ENCODE measurements at regions not wholly inside any gene's neighbourhood (a gene's known extent, or its start where the extent isn't known, plus 50 kb on each side); places are given as distances from the start of the nearest gene placed in this dataset.

DNA sequence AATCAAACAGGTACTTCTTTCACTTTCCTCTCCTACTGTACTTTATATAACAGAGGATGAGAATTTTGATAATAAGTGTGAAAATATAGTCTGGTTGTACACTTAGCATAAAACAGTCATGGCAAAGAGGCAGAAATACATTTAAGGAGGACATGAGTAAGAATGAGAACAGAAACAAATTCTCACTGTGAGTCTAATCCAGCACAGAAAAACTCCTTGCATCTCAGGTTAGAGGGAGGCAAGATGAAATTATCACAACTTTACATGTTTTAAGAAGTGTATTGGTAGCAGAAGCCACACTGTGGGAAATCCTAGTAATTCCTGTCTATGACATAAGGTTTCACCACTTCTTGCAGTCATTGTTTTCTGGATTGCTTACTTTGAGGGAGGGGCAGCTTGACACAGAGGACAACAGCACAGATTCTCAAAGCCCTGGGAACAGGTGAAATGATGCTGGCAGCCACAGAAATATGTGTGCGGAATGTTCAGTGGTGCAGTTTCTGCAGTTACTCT is 733.6 kb upstream of the GBE1 start:
- H4K20me1 ChIP-seq (replicated peaks; ENCODE audit: insufficient read depth), result no peaks in the 10 kb centered on the region
- no peaks in the 10 kb centered on the region for H3K4me1 Mint-ChIP-seq
- no peak for TF ChIP-seq NANOG (IDR thresholded peaks at IDR 0.05; ENCODE audit: borderline replicate concordance)
- TF ChIP-seq, protein P1, sequence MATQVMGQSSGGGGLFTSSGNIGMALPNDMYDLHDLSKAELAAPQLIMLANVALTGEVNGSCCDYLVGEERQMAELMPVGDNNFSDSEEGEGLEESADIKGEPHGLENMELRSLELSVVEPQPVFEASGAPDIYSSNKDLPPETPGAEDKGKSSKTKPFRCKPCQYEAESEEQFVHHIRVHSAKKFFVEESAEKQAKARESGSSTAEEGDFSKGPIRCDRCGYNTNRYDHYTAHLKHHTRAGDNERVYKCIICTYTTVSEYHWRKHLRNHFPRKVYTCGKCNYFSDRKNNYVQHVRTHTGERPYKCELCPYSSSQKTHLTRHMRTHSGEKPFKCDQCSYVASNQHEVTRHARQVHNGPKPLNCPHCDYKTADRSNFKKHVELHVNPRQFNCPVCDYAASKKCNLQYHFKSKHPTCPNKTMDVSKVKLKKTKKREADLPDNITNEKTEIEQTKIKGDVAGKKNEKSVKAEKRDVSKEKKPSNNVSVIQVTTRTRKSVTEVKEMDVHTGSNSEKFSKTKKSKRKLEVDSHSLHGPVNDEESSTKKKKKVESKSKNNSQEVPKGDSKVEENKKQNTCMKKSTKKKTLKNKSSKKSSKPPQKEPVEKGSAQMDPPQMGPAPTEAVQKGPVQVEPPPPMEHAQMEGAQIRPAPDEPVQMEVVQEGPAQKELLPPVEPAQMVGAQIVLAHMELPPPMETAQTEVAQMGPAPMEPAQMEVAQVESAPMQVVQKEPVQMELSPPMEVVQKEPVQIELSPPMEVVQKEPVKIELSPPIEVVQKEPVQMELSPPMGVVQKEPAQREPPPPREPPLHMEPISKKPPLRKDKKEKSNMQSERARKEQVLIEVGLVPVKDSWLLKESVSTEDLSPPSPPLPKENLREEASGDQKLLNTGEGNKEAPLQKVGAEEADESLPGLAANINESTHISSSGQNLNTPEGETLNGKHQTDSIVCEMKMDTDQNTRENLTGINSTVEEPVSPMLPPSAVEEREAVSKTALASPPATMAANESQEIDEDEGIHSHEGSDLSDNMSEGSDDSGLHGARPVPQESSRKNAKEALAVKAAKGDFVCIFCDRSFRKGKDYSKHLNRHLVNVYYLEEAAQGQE (IDR thresholded peaks at IDR 0.05; ENCODE audit: unreplicated experiment), result no peak
- TF ChIP-seq JUNB (IDR thresholded peaks at IDR 0.05; ENCODE audit: unreplicated experiment), result no peak
- TF ChIP-seq ZNF331 (CRISPR knock-in tag; IDR thresholded peaks at IDR 0.05; ENCODE audit: low read depth), result no peak
- no peak for TF ChIP-seq CREB1 (CRISPR knock-in tag; IDR thresholded peaks at IDR 0.05; ENCODE audit: low read depth)
- TF ChIP-seq, protein P2, sequence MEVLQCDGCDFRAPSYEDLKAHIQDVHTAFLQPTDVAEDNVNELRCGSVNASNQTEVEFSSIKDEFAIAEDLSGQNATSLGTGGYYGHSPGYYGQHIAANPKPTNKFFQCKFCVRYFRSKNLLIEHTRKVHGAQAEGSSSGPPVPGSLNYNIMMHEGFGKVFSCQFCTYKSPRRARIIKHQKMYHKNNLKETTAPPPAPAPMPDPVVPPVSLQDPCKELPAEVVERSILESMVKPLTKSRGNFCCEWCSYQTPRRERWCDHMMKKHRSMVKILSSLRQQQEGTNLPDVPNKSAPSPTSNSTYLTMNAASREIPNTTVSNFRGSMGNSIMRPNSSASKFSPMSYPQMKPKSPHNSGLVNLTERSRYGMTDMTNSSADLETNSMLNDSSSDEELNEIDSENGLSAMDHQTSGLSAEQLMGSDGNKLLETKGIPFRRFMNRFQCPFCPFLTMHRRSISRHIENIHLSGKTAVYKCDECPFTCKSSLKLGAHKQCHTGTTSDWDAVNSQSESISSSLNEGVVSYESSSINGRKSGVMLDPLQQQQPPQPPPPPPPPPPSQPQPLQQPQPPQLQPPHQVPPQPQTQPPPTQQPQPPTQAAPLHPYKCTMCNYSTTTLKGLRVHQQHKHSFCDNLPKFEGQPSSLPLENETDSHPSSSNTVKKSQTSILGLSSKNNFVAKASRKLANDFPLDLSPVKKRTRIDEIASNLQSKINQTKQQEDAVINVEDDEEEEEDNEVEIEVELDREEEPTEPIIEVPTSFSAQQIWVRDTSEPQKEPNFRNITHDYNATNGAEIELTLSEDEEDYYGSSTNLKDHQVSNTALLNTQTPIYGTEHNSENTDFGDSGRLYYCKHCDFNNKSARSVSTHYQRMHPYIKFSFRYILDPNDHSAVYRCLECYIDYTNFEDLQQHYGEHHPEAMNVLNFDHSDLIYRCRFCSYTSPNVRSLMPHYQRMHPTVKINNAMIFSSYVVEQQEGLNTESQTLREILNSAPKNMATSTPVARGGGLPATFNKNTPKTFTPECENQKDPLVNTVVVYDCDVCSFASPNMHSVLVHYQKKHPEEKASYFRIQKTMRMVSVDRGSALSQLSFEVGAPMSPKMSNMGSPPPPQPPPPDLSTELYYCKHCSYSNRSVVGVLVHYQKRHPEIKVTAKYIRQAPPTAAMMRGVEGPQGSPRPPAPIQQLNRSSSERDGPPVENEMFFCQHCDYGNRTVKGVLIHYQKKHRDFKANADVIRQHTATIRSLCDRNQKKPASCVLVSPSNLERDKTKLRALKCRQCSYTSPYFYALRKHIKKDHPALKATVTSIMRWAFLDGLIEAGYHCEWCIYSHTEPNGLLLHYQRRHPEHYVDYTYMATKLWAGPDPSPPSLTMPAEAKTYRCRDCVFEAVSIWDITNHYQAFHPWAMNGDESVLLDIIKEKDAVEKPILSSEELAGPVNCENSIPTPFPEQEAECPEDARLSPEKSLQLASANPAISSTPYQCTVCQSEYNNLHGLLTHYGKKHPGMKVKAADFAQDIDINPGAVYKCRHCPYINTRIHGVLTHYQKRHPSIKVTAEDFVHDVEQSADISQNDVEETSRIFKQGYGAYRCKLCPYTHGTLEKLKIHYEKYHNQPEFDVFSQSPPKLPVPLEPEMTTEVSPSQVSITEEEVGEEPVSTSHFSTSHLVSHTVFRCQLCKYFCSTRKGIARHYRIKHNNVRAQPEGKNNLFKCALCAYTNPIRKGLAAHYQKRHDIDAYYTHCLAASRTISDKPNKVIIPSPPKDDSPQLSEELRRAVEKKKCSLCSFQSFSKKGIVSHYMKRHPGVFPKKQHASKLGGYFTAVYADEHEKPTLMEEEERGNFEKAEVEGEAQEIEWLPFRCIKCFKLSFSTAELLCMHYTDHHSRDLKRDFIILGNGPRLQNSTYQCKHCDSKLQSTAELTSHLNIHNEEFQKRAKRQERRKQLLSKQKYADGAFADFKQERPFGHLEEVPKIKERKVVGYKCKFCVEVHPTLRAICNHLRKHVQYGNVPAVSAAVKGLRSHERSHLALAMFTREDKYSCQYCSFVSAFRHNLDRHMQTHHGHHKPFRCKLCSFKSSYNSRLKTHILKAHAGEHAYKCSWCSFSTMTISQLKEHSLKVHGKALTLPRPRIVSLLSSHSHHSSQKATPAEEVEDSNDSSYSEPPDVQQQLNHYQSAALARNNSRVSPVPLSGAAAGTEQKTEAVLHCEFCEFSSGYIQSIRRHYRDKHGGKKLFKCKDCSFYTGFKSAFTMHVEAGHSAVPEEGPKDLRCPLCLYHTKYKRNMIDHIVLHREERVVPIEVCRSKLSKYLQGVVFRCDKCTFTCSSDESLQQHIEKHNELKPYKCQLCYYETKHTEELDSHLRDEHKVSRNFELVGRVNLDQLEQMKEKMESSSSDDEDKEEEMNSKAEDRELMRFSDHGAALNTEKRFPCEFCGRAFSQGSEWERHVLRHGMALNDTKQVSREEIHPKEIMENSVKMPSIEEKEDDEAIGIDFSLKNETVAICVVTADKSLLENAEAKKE (CRISPR knock-in tag; IDR thresholded peaks at IDR 0.05), result no peak
- TF ChIP-seq STAT1 (IDR thresholded peaks at IDR 0.05; ENCODE audit: unreplicated experiment), result no peak
- TF ChIP-seq EZH2phosphoT487 (IDR thresholded peaks at IDR 0.05; ENCODE audit: unreplicated experiment), result no peak
- TF ChIP-seq, protein P3, sequence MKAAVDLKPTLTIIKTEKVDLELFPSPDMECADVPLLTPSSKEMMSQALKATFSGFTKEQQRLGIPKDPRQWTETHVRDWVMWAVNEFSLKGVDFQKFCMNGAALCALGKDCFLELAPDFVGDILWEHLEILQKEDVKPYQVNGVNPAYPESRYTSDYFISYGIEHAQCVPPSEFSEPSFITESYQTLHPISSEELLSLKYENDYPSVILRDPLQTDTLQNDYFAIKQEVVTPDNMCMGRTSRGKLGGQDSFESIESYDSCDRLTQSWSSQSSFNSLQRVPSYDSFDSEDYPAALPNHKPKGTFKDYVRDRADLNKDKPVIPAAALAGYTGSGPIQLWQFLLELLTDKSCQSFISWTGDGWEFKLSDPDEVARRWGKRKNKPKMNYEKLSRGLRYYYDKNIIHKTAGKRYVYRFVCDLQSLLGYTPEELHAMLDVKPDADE (IDR thresholded peaks at IDR 0.05), result no peak
- TF ChIP-seq EZH2 (IDR thresholded peaks at IDR 0.05; ENCODE audit: low read depth, unreplicated experiment), result no peak
- TF ChIP-seq, protein P4, sequence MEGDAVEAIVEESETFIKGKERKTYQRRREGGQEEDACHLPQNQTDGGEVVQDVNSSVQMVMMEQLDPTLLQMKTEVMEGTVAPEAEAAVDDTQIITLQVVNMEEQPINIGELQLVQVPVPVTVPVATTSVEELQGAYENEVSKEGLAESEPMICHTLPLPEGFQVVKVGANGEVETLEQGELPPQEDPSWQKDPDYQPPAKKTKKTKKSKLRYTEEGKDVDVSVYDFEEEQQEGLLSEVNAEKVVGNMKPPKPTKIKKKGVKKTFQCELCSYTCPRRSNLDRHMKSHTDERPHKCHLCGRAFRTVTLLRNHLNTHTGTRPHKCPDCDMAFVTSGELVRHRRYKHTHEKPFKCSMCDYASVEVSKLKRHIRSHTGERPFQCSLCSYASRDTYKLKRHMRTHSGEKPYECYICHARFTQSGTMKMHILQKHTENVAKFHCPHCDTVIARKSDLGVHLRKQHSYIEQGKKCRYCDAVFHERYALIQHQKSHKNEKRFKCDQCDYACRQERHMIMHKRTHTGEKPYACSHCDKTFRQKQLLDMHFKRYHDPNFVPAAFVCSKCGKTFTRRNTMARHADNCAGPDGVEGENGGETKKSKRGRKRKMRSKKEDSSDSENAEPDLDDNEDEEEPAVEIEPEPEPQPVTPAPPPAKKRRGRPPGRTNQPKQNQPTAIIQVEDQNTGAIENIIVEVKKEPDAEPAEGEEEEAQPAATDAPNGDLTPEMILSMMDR (conservative IDR thresholded peaks at IDR 0.05; ENCODE audit: low read depth in 2 of 2), result no peak
- no peak for TF ChIP-seq POLR2AphosphoS5 (IDR thresholded peaks at IDR 0.05; ENCODE audit: low read depth)
- no peaks in the 10 kb centered on the region for H3K27me3 ChIP-seq (ENCODE audit: insufficient read depth)
- H3K4me3 Mint-ChIP-seq, result no peak overlapping the region
- H3K27ac Mint-ChIP-seq, result no peak overlapping the region
- H3K9me3 Mint-ChIP-seq, result no peaks in the 10 kb centered on the region
- H3K36me3 ChIP-seq (ENCODE audit: insufficient read depth), result no peaks in the 10 kb centered on the region
- H2AFZ ChIP-seq, result no peak overlapping the region
- H3K27ac ChIP-seq (ENCODE audit: low read depth), result no peak overlapping the region
- ATAC-seq (no peak), DNase-seq (ENCODE audit: low spot score) (no peak)
- H3K27me3 Mint-ChIP-seq (ENCODE audit: insufficient read depth, low read depth, poor library complexity), result no peaks in the 10 kb centered on the region
- no peaks in the 10 kb centered on the region for H3K4me1 ChIP-seq (ENCODE audit: insufficient read depth)
- no peaks in the 10 kb centered on the region for H3K36me3 Mint-ChIP-seq (ENCODE audit: low read depth)
- no peak overlapping the region for H3K4me3 ChIP-seq
- H3F3A ChIP-seq (replicated peaks; ENCODE audit: low read depth), result no peaks in the 10 kb centered on the region
- H3K9me2 ChIP-seq (ENCODE audit: insufficient read depth), result no peaks in the 10 kb centered on the region; the same call in 1 of the 2 replicates
- no peaks in the 10 kb centered on the region for H3K79me2 ChIP-seq (replicated peaks; ENCODE audit: insufficient read depth)
- no peak overlapping the region for H3K4me2 ChIP-seq
